ENCODE measurements at regions not wholly inside any gene's neighbourhood (a gene's known extent, or its start where the extent isn't known, plus 50 kb on each side); places are given as distances from the start of the nearest gene placed in this dataset.

- no peak for TF ChIP-seq CTCF (IDR thresholded peaks at IDR 0.05; ENCODE audit: low read depth, low read length, missing control alignments)
- no peak for DNase-seq
- Histone ChIP-seq H3K27ac (no peak overlapping the region), H3K4me3 (ENCODE audit: low read depth, low read length) (no peak overlapping the region), H3K27me3 (replicated peaks) (no peaks in the 10 kb centered on the region), H3K36me3 (replicated peaks) (no peaks in the 10 kb centered on the region)
- in situ Hi-C loops (cut with HindIII; ENCODE audit: low pct_ligation_motif_present, low sequenced_read_pairs) = no loop called here
These were observed 237.5 kb downstream of the DSEL start for GRCh38 chr18:67278984-67279383.

GRCh38 chr18:67276638-67277037, 239.9 kb downstream of the DSEL start:
- no peak for TF ChIP-seq CTCF (IDR thresholded peaks at IDR 0.05; ENCODE audit: low read depth, low read length, missing control alignments)
- no peak for DNase-seq
- no peaks in the 10 kb centered on the region for H3K36me3 ChIP-seq (replicated peaks)

GRCh38 chr18:67273288-67273687, 243.2 kb downstream of the DSEL start:
- Histone ChIP-seq H3K27ac (no peak overlapping the region), H3K4me3 (ENCODE audit: low read depth, low read length) (no peak overlapping the region), H3K27me3 (replicated peaks) (no peaks in the 10 kb centered on the region), H3K36me3 (replicated peaks) (no peaks in the 10 kb centered on the region)
- in situ Hi-C loops (cut with HindIII; ENCODE audit: low pct_ligation_motif_present, low sequenced_read_pairs) = no loop called here
- TF ChIP-seq CTCF (IDR thresholded peaks at IDR 0.05; ENCODE audit: low read depth, low read length, missing control alignments) = no peak
- no peak for DNase-seq

More at GRCh38 chr18:67276638-67277037, 239.9 kb downstream of the DSEL start:
- no peaks in the 10 kb centered on the region for H3K27me3 ChIP-seq (replicated peaks)
- no peak overlapping the region for H3K4me3 ChIP-seq (ENCODE audit: low read depth, low read length)
- in situ Hi-C loops (cut with HindIII; ENCODE audit: low pct_ligation_motif_present, low sequenced_read_pairs) = no loop called here
- H3K27ac ChIP-seq = no peak overlapping the region

GRCh38 chr18:67269206-67269605, 247.3 kb downstream of the DSEL start:
- H3K36me3 ChIP-seq (replicated peaks) = no peaks in the 10 kb centered on the region
- H3K27ac ChIP-seq = no peak overlapping the region
- no peaks in the 10 kb centered on the region for H3K27me3 ChIP-seq (replicated peaks)
- no peak for TF ChIP-seq CTCF (IDR thresholded peaks at IDR 0.05; ENCODE audit: low read depth, low read length, missing control alignments)
- in situ Hi-C loops (cut with HindIII; ENCODE audit: low pct_ligation_motif_present, low sequenced_read_pairs) = no loop called here
- no peak overlapping the region for H3K4me3 ChIP-seq (ENCODE audit: low read depth, low read length)
- no peak for DNase-seq

- Histone ChIP-seq H3K27ac (no peak overlapping the region), H3K27me3 (replicated peaks) (no peaks in the 10 kb centered on the region), H3K36me3 (replicated peaks) (no peaks in the 10 kb centered on the region), H3K4me3 (ENCODE audit: low read depth, low read length) (no peak overlapping the region)
- no peak for DNase-seq
- in situ Hi-C loops (cut with HindIII; ENCODE audit: low pct_ligation_motif_present, low sequenced_read_pairs) = no loop called here
- no peak for TF ChIP-seq CTCF (IDR thresholded peaks at IDR 0.05; ENCODE audit: low read depth, low read length, missing control alignments)
These were observed 248.0 kb downstream of the DSEL start for GRCh38 chr18:67268530-67268929.

Measured in brain microvascular endothelial cell (primary cell).